Fibroblast of the aortic adventitia (primary cell): ENCODE measurements at regions not wholly inside any gene's neighbourhood (a gene's known extent, or its start where the extent isn't known, plus 50 kb on each side); places are given as distances from the start of the nearest gene placed in this dataset.

ENCODE experiments used
- DNase-seq: peaks from one replicate; pipeline ENCODE4 v3.0.0-alpha.2; 2010; ENCODE audit warnings: low read depth
- H3K4me3 ChIP-seq: 2 replicates; pipeline ENCODE4 v1.5.1; 2011; ENCODE audit warnings: low read depth, mild to moderate bottlenecking, control low read depth, low read length, moderate library complexity
- TF ChIP-seq, protein P1 (sequence below): IDR thresholded peaks from 2 replicates; pipeline ENCODE4 v1.5.1; 2011; ENCODE audit warnings: mild to moderate bottlenecking, low read length, control low read depth, inconsistent platforms; ENCODE audit not compliant: insufficient read depth

DNA sequence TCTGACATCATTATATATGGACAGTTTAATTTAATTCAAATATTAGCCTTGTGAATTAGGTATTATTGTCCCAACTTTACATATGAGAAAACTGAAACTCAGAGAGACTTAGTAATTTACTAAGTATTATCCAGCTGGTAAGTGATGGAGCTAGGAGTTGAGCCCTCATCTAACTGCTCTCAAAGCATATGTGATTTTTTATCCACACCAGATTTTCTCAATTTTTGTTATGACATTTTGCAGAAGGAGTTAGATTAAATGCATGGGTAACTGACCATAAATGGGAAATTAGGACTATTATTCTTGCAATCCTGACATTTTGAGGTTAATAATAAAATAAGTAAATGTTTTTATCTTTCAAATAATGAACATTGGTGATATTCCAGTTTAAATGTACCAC lies 778.3 kb upstream of the SORCS1 start:
- TF ChIP-seq, protein P1, sequence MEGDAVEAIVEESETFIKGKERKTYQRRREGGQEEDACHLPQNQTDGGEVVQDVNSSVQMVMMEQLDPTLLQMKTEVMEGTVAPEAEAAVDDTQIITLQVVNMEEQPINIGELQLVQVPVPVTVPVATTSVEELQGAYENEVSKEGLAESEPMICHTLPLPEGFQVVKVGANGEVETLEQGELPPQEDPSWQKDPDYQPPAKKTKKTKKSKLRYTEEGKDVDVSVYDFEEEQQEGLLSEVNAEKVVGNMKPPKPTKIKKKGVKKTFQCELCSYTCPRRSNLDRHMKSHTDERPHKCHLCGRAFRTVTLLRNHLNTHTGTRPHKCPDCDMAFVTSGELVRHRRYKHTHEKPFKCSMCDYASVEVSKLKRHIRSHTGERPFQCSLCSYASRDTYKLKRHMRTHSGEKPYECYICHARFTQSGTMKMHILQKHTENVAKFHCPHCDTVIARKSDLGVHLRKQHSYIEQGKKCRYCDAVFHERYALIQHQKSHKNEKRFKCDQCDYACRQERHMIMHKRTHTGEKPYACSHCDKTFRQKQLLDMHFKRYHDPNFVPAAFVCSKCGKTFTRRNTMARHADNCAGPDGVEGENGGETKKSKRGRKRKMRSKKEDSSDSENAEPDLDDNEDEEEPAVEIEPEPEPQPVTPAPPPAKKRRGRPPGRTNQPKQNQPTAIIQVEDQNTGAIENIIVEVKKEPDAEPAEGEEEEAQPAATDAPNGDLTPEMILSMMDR: no peak
- no peak for DNase-seq

DNA sequence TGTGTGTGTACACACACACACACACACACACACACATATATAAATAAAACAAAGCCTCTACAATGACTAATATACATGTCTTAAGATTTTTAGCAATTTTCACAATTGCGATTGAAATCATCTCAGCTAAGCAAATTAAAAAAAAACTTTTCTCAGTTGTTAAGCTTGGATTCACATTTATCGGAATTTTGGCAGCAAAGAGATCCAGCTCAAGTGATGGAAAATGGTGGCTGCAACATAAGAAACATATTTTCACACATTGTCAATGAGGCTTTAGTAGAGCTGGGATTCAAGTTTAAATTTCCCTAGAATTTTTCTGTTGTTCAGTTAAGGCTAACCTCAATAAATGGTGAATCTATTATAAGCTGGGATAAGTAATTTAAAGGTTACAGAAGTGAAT lies 768.6 kb upstream of the SORCS1 start:
- no peak for DNase-seq
- TF ChIP-seq, protein P1: no peak

More for the DNA sequence above, 778.3 kb upstream of the SORCS1 start:
- no peak overlapping the region for H3K4me3 ChIP-seq

DNA sequence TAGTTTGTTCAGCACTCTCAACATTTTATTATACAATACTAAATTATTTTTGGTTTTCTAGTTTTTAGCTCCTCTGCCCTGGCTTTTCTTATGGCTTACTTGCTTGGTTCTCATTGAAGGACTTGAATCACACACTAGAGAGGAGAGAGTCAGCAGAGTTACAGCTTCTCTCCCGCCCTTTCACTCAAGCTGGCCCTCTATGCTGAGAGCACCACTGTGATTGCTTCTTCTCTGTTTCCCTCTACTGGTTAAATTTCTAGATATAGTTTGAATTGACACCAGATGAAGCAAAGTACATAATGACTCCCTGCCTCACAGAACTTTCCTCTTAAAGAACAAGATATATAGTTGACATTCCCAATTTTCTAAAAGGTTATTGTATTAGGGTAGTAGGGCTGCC lies 767.3 kb upstream of the SORCS1 start:
- TF ChIP-seq, protein P1: no peak
- DNase-seq: no peak
- no peak overlapping the region for H3K4me3 ChIP-seq

More for the DNA sequence above, 768.6 kb upstream of the SORCS1 start:
- no peak overlapping the region for H3K4me3 ChIP-seq

DNA sequence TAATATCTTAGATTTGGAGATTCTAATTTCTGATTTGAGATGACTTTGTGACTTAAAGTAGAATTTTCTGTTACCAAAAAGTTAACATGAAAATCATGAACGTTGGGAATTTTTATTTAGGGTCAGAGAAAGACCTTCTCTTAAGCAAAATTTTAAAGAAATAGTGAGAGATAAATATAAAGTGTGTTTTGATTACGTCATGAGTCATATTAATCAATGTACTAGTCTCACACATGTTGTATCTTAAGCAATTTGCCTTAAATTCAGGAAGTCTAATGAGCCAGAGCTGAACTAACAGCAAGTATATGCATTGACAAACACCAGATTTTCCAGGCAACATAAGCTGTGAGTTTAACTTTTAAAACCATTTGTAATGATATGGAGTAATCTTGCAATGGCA lies 765.5 kb upstream of the SORCS1 start:
- DNase-seq: no peak
- H3K4me3 ChIP-seq: no peak overlapping the region
- TF ChIP-seq, protein P1: no peak

DNA sequence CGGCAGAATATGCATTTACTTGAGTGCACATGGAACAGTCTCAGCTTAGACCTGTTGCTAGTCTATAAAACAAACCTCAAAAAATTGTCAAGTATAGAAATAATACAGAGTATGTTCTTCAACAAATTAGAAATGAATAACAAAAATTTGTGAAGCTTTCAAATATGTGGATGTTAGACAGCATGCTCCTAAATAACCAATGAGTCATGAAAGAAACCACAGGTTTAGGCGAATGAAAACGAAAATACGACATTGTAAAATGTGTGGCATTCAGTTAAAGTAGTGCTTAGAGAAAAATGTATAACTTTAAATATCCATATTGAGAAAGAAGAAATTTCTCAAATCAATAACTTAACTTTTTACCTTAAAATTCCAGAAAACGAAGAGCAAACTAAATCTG lies 760.0 kb upstream of the SORCS1 start:
- H3K4me3 ChIP-seq: no peak overlapping the region
- DNase-seq: no peak
- TF ChIP-seq, protein P1: no peak

DNA sequence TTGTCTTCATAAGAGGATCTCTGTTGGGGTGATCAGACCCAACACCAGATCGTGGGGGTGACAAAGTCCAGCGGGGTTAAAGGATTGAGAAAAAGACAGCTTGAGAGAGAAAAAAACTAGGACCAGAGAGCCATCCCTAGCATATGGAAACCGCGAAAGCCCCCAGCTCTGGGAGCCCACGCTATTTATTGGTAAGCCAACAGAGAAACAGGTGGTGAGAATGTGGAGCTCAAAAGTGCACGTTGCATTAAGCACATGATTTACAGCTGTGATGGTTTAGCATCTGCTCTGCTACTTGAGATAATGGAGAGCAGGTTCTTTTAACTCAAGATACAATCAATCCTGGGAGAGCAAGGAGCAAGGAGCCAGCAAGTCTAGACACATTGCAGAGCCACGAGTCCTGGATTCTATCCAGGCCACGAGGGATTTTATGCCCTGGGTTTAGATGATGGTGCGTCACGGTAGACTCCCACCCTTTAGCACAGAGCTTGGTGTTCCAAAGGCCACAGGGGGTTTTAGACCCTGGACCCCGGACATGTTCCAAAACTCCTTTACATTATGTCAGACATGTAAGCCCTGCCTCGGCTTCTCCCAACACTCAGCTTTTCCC lies 755.2 kb upstream of the SORCS1 start:
- TF ChIP-seq, protein P1: no peak
- DNase-seq: no peak
- H3K4me3 ChIP-seq: no peak overlapping the region

DNA sequence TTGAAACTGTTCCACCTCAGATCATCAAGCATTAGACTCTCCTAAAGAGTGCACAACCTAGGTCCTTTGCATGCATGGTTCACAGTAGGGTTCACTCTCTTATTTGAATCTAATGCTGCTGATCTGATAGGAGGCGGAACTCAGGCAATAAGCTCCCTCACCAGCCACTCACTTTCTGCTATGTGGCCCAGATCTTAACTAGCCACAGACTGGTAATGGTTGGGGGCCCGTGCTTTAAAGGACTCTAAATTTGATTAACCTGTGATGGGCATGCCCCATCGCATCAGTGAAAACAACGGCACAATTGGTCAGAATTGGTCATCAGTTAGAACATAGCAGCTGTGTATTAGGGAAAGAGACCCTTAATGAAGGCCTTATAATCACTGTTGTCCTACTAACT lies 753.7 kb upstream of the SORCS1 start:
- TF ChIP-seq, protein P1: no peak
- H3K4me3 ChIP-seq: no peak overlapping the region
- DNase-seq: no peak
